Duodenal mucosa (tissue), 2 donors: ENCODE measurements at regions not wholly inside any gene's neighbourhood (a gene's known extent, or its start where the extent isn't known, plus 50 kb on each side); places are given as distances from the start of the nearest gene placed in this dataset.
"Not testable (repeated sequence)": the region's sequence is repeated elsewhere in the genome, so short reads cannot be mapped to it uniquely, and the experiment has no call there.

Experiments used
- H3K27ac ChIP-seq: one replicate; pipeline ENCODE4 v1.7.0; 2013; ENCODE audit warnings: low read depth, low read length
- H3K27me3 ChIP-seq, 2 donors: one replicate each; pipeline ENCODE4 v1.7.0; 2013; ENCODE audit warnings: low read length in 2 of 2, control low read depth in 1 of 2; ENCODE audit not compliant: insufficient read depth in 2 of 2, control insufficient read depth in 1 of 2
- H3K36me3 ChIP-seq, 2 donors: one replicate each; pipeline ENCODE4 v1.7.0; 2013; ENCODE audit warnings: low read length in 2 of 2, control low read depth in 1 of 2; ENCODE audit not compliant: insufficient read depth in 2 of 2, control insufficient read depth in 1 of 2
- H3K4me1 ChIP-seq, 2 donors: one replicate each; pipeline ENCODE4 v1.7.0; 2013; ENCODE audit warnings: low read length in 2 of 2, control low read depth in 1 of 2; ENCODE audit not compliant: insufficient read depth in 2 of 2, control insufficient read depth in 1 of 2
- H3K4me3 ChIP-seq, 2 donors: one replicate each; pipeline ENCODE4 v1.7.0; 2013; ENCODE audit warnings: low read length in 2 of 2, low read depth in 1 of 2
- H3K9ac ChIP-seq, 2 donors: one replicate each; pipeline ENCODE4 v1.7.0; 2013; ENCODE audit warnings: low read length in 2 of 2, low read depth in 1 of 2
- H3K9me3 ChIP-seq, 2 donors: one replicate each; pipeline ENCODE4 v1.7.0; 2013; ENCODE audit warnings: low read length in 2 of 2, control low read depth in 1 of 2; ENCODE audit not compliant: control insufficient read depth in 1 of 2

DNA sequence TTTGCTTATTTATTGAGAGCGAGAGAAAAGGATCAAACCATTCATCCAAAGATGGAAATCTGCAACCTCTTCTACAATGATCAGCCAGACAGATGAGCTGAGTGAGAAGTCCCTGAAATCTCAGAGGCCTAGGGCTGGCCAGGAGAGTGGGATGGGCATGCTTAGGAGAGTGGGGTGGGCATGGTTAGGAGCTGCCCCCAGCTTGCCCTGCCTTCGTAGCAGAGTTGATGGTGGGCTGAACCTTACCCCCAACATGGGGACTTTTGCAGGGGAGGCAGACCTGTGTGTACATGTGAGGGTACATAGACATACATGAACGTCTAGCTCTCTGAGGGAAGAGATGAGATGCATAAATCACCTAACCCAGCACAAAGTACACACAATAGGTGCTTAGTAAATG is 95.7 kb upstream of the ESRRB start:
- H3K27me3 ChIP-seq, result peaks cover 2 to 5% of the 10 kb centered on the region in 2 donors
- H3K4me1 ChIP-seq, result no peaks in the 10 kb centered on the region
- H3K27ac ChIP-seq, result no peak overlapping the region
- H3K9me3 ChIP-seq, result no peaks in the 10 kb centered on the region
- H3K9ac ChIP-seq, result no peak overlapping the region
- H3K4me3 ChIP-seq, result no peak overlapping the region
- H3K36me3 ChIP-seq, result no peaks in the 10 kb centered on the region

DNA sequence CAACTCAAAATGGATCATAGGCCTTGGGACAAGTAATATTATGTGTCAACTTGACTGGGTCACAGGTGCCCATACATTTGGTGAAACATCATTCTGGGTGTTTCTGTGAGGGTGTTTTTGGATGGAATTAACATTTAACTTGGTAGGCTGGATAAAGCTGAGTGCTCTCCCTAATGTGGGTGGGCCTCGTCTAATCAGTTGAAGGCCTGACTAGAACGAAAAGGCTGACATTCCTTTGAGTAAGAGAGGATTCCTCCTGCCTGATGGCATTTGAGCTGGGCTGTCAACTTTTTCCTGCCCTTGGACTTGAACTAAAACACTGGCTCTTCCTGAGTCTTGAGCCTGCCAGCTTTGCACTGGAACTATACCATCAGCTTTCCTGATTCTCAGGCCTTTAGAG is 93.4 kb upstream of the ESRRB start:
- no peaks in the 10 kb centered on the region for H3K4me1 ChIP-seq
- H3K4me3 ChIP-seq, result no peak overlapping the region
- no peaks in the 10 kb centered on the region for H3K36me3 ChIP-seq
- H3K9ac ChIP-seq, result no peak overlapping the region
- peaks cover 2 to 5% of the 10 kb centered on the region in 2 donors for H3K27me3 ChIP-seq
- no peaks in the 10 kb centered on the region for H3K9me3 ChIP-seq
- H3K27ac ChIP-seq, result no peak overlapping the region

DNA sequence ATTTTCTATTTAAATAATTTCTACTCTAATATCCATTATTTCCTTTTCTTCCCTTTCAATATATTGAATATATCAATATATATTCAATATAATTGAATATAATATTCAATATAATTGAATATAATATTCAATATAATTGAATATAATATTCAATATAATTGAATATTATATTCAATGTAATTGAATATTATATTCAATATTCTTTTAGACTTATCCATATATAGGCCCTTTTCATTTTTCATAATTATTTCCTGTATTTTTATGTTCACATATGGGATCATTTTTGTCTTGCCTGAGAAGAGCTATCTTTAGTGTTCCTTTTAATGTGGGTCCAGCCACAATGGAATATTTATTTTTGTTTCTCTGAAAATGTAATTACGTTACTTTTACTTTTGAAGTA is 88.9 kb upstream of the ESRRB start:
- Histone ChIP-seq H3K27ac (no peak overlapping the region), H3K9ac (no peak overlapping the region), H3K4me3 (no peak overlapping the region), H3K27me3 (peaks cover 0 to 2% of the 10 kb centered on the region in 2 donors), H3K4me1 (no peaks in the 10 kb centered on the region), H3K36me3 (no peaks in the 10 kb centered on the region), H3K9me3 (no peaks in the 10 kb centered on the region)

DNA sequence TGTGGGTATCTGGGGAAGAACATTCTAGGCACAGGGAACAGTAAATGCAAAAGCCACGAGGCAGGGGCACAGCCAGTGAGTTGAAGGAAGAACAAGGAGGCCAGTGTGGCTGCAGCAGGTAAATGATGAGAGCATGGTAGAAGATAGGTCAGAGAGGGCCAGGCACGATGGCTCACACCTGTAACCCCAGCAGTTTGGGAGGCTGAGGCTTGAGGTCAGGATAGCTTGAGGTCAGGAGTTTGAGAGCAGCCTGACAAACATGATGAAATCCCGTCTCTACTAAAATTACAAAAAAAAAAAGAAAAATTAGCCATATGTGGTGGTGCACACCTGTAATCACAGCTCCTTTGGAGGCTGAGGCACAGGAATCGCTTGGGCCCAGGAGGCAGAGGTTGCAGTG is 86.7 kb upstream of the ESRRB start:
- Histone ChIP-seq H3K36me3 (no peaks in the 10 kb centered on the region), H3K27me3 (no peaks in the 10 kb centered on the region), H3K4me3 (no peak overlapping the region), H3K9ac (no peak overlapping the region), H3K9me3 (no peaks in the 10 kb centered on the region), H3K27ac (no peak overlapping the region), H3K4me1 (peaks cover 0 to 8% of the 10 kb centered on the region in 2 donors)

DNA sequence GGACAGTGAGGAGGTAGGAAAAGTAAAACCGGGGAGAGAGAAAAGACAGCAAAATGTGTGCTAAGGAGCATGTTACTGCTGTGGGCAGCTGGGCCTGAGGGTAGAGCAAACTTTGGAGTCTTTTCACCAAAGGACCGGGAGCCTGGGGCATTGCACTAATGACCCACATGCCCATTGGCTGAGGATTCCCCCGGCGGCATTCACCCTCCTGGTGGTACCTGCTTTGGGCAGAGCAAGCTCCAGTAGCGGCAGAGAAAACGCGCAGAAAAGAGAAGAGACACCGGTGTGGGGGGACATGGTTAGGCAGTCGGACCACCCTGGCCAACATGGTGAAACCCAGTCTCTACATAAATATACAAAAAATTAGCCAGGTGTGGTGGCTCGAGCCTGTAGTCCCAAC is 83.4 kb upstream of the ESRRB start:
- Histone ChIP-seq H3K36me3 (no peaks in the 10 kb centered on the region), H3K27me3 (no peaks in the 10 kb centered on the region), H3K27ac (no peak overlapping the region), H3K4me3 (no peak overlapping the region), H3K4me1 (peaks cover 0 to 9% of the 10 kb centered on the region in 2 donors), H3K9ac (no peak overlapping the region), H3K9me3 (no peaks in the 10 kb centered on the region)

DNA sequence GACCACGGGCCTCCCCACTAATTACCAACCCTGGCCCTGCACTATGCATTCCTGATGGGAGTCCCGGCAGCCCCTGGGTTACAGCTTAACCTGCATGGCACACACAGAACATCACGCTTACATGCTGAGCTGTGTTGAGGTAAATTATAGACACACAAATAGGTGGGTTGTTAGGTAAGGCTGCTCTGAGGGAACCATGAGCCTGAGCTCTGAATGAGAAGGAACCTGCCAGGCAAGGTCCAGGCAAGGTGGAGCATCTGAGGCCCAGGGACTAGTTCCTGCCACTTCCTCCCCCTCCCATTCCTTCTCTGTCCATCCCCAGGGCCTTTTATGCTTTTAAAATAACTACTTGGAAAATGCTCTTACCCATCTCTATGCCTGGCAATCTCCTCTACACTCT is 82.7 kb upstream of the ESRRB start:
- no peak overlapping the region for H3K4me3 ChIP-seq
- peaks cover 0 to 9% of the 10 kb centered on the region in 2 donors for H3K4me1 ChIP-seq
- H3K9me3 ChIP-seq, result no peaks in the 10 kb centered on the region
- no peak overlapping the region for H3K9ac ChIP-seq
- no peak overlapping the region for H3K27ac ChIP-seq
- no peaks in the 10 kb centered on the region for H3K27me3 ChIP-seq
- H3K36me3 ChIP-seq, result no peaks in the 10 kb centered on the region

DNA sequence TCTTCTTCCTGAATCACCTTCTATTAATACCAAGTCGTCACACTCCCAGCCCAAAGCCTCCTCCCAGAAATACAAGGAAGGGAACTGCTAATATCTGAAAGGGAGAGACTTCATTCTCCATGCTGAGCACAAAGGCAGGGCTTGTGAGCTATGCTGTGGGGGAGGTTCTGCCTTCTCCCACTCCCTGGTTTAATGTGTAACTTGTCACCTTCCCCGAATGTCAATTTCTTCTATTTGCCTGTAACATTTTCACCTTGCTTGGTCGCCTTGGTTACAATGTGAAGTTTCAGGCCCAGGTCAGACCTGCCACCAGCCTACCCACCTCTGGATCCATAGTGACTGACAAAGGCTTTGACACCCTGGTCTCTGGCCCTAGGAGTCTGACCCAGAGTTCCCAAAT is 82.0 kb upstream of the ESRRB start:
- H3K27me3 ChIP-seq, result no peaks in the 10 kb centered on the region
- H3K27ac ChIP-seq, result no peak overlapping the region
- H3K9ac ChIP-seq, result no peak overlapping the region
- no peaks in the 10 kb centered on the region for H3K36me3 ChIP-seq
- H3K4me3 ChIP-seq, result no peak overlapping the region
- H3K4me1 ChIP-seq, result peaks cover 0 to 9% of the 10 kb centered on the region in 2 donors
- H3K9me3 ChIP-seq, result no peaks in the 10 kb centered on the region

DNA sequence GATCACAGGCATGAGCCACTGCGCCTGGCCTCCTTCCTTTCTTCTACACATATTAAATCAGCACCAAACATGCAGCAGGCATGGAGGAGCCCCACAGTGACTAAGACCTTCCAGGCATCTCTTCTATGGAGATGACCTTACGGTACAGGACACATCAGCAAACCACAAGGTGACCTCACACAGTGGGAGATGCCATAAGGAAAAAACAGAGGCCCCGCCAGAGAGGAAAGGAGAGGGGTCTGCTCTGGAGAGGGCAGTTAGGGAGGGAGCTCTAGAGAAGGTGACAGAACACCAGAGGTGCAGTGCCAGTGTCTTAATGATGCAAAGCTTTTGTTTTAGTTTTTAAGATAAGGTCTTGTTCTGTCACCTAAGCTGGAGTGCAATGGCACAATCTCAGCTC is 81.1 kb upstream of the ESRRB start:
- H3K4me1 ChIP-seq, result peaks cover 0 to 9% of the 10 kb centered on the region in 2 donors

DNA sequence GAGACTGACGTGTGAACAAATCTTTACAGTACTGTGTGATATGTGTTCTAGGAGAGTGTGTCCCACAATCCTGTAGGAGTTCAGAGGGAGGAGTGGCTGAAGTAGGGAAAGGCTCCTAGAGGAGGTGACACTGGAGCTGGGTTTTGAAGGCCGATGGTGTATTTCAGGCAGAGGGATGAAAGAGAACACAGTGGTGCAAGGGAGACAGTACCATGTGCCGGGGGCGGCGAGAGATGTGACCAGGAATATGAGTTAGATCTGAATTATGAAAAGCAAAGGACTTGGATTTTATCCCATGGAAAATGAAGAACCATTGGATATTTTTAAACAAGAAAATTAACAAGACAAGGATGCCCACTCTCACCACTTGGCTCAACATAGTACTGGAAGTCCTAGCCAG is 77.0 kb upstream of the ESRRB start:
- H3K36me3 ChIP-seq, result no peaks in the 10 kb centered on the region
- no peaks in the 10 kb centered on the region for H3K27me3 ChIP-seq
- no peak overlapping the region for H3K4me3 ChIP-seq
- H3K9ac ChIP-seq, result no peak overlapping the region
- H3K27ac ChIP-seq, result no peak overlapping the region
- H3K4me1 ChIP-seq, result peaks cover 0 to 5% of the 10 kb centered on the region in 2 donors
- no peaks in the 10 kb centered on the region for H3K9me3 ChIP-seq

More for the DNA sequence above, 81.1 kb upstream of the ESRRB start:
- no peak overlapping the region for H3K9ac ChIP-seq
- no peak overlapping the region for H3K4me3 ChIP-seq
- no peaks in the 10 kb centered on the region for H3K27me3 ChIP-seq
- H3K36me3 ChIP-seq, result no peaks in the 10 kb centered on the region
- H3K27ac ChIP-seq, result no peak overlapping the region
- H3K9me3 ChIP-seq, result no peaks in the 10 kb centered on the region

DNA sequence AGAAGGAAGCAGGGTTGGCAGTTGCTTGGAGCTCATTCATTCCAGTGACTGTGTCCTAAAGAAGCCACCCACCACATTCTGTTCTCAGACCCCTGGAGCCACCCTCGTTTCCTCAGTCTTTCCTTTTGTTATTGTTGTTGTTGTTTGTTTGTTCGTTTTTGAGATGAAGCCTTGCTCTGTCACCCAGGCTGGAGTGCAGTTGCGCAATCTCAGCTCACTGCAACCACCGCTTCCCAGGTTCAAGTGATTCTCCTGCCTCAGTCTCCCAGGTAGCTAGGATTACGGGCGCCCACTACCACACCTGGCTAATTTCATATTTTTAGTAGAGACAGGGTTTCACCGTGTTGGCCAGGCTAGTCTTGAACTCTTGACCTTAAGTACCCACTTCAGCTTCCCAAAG is 72.7 kb upstream of the ESRRB start:
- H3K9ac ChIP-seq, H3K4me1 ChIP-seq, H3K27me3 ChIP-seq, H3K27ac ChIP-seq, H3K4me3 ChIP-seq, H3K9me3 ChIP-seq, H3K36me3 ChIP-seq: not testable (repeated sequence)
